ENCODE measurements at regions not wholly inside any gene's neighbourhood (a gene's known extent, or its start where the extent isn't known, plus 50 kb on each side); places are given as distances from the start of the nearest gene placed in this dataset.

DNA sequence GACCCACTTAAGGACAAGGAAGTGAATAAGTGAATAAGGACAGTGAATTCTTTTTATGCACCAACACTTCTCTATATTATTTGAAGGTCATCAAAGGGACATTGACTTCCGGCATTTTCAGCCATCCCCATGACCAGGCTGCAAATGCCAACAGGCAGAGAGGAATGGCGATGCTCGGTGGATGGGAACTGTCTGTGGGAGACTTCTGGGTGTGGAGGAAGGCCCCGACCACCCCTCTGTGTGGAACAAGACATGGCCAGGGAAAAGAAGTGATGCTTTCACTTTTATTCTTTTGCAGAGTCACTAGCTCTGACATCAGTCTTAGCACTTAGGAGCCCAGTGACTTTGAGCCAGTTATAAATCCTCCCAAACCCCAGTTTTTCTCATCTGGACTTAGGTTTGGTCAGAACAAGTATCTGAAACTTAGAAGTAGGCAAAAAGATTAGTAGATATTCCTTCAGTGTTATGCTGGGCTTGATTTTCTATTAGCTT, 84.5 kb downstream of the KBTBD8 start:
- TF ChIP-seq POLR2A (IDR thresholded peaks at IDR 0.05) (no peak), POLR2AphosphoS5 (IDR thresholded peaks at IDR 0.05) (no peak)
- TF ChIP-seq, protein P1, sequence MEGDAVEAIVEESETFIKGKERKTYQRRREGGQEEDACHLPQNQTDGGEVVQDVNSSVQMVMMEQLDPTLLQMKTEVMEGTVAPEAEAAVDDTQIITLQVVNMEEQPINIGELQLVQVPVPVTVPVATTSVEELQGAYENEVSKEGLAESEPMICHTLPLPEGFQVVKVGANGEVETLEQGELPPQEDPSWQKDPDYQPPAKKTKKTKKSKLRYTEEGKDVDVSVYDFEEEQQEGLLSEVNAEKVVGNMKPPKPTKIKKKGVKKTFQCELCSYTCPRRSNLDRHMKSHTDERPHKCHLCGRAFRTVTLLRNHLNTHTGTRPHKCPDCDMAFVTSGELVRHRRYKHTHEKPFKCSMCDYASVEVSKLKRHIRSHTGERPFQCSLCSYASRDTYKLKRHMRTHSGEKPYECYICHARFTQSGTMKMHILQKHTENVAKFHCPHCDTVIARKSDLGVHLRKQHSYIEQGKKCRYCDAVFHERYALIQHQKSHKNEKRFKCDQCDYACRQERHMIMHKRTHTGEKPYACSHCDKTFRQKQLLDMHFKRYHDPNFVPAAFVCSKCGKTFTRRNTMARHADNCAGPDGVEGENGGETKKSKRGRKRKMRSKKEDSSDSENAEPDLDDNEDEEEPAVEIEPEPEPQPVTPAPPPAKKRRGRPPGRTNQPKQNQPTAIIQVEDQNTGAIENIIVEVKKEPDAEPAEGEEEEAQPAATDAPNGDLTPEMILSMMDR (IDR thresholded peaks at IDR 0.05) = no peak
